GM12864 (cell line): ENCODE measurements at regions not wholly inside any gene's neighbourhood (a gene's known extent, or its start where the extent isn't known, plus 50 kb on each side); places are given as distances from the start of the nearest gene placed in this dataset.

Experiments used
- DNase-seq: peaks from one replicate; pipeline ENCODE4 v3.0.0-alpha.2; 2011; ENCODE audit warnings: low read depth
- H3K4me3 ChIP-seq: 2 replicates; pipeline ENCODE4 v1.5.1; 2011; ENCODE audit warnings: mild to moderate bottlenecking, low read depth, low read length, control low read depth
- CTCF ChIP-seq: IDR thresholded peaks from 2 replicates; pipeline ENCODE4 v1.5.1; 2011; ENCODE audit warnings: low read depth, mild to moderate bottlenecking, moderate library complexity, low read length, control low read depth, inconsistent platforms; ENCODE audit errors: missing control alignments

DNA sequence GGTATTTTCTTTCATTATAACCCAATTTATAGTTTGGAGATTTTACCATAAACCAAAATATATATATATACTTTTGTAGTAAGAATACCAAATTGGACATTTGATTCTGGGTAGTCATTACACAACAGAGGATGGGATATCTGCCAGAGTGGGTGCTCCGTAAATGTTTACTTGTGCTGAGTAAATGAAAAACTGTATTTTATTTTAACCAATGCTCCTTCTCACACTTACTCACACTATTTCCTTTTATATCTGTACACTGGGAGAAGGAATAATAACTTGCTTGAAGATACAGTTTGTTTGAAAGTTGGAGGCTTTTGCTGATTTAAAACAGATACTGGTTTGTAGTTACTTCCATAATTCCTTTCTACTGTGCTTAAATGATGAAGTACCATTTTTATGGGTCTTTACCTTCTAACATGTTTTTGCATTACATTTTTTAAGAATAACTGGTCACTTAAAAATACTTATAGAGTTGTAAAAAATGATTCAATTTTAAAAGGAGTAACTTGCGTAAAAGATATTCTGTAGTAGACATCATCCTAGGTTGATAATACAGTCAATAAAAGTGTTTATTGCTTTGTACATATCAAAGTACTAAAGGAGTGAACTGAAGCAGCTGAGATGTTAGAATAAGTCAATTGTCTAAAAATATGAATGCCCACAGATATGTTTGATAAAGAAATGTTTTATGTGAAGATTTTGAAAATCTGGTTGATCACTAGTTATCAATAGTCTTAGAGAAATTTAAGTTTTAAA lies 411.7 kb downstream of the UTRN start:
- no peak for TF ChIP-seq CTCF
- H3K4me3 ChIP-seq, result no peak overlapping the region
- DNase-seq, result no peak

GRCh38 chr6:144697369-144697760 lies 412.2 kb downstream of the UTRN start:
- TF ChIP-seq CTCF, result no peak
- no peak for DNase-seq
- no peak overlapping the region for H3K4me3 ChIP-seq

- H3K4me3 ChIP-seq, result no peak overlapping the region
- no peak for DNase-seq
- TF ChIP-seq CTCF, result no peak
These were observed 412.7 kb downstream of the UTRN start for GRCh38 chr6:144697801-144698200.

- no peak overlapping the region for H3K4me3 ChIP-seq
- DNase-seq, result no peak
- no peak for TF ChIP-seq CTCF
These were observed 417.6 kb downstream of the UTRN start for GRCh38 chr6:144702781-144703180.

- TF ChIP-seq CTCF, result no peak
- no peak for DNase-seq
These were observed 425.1 kb downstream of the UTRN start for GRCh38 chr6:144710207-144710606.

GRCh38 chr6:144711661-144712060 lies 426.5 kb downstream of the UTRN start:
- DNase-seq, result no peak
- no peak for TF ChIP-seq CTCF
- H3K4me3 ChIP-seq, result no peak overlapping the region

More at GRCh38 chr6:144710207-144710606, 425.1 kb downstream of the UTRN start:
- no peak overlapping the region for H3K4me3 ChIP-seq

DNA sequence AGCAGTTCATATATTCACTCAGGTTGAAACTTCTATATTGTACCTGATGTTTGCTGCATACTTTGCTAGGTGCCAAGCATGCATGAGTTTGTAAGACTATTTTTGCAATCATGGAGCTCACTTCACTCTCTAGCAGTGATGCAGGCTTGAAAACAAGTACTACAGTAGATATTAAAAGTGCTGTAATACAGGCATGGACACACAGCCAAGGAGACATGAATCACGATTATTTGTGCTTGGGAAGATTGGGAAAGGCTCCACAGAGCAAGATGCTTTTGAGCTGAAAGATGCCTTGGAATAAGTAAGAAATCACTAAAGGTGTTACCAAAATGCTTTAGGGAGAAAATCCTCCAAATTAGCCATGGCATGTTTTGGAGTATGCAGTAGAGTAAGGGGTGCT lies 427.4 kb downstream of the UTRN start:
- no peak for DNase-seq
- no peak for TF ChIP-seq CTCF
- no peak overlapping the region for H3K4me3 ChIP-seq
